K562 (cell line): ENCODE measurements at regions not wholly inside any gene's neighbourhood (a gene's known extent, or its start where the extent isn't known, plus 50 kb on each side); places are given as distances from the start of the nearest gene placed in this dataset.

ENCODE experiments used
- ATAC-seq: fragments of 200-7000 bp; cut with Tn5 transposase; 3 replicates; pipeline ENCODE4 v1.9.1; 2020; ENCODE audit warnings: moderate library complexity
- BruUV-seq: library from RNA; stranded (reverse); fragments of 400-500 nt; replicated peaks from 2 replicates; lab custom pipeline; 2021; lab: Mats Ljungman, UMichigan
- CTCF ChIA-PET: fragments of 300-600 bp; formaldehyde crosslinking; extraction: SDS; loops from one replicate; lab custom pipeline; 2021; ENCODE audit warnings: low intra/inter-chr PET ratio; lab: Yijun Ruan, JAX
- POLR2A ChIA-PET: fragments of 300-600, 350-650 bp; sonication (Branson Sonifier 250); formaldehyde crosslinking; extraction: SDS; loops from one replicate; lab custom pipeline; 2021; ENCODE audit warnings: antibody characterized with exemption, inconsistent platforms; lab: Yijun Ruan, JAX
- DNase-seq, 4 experiments: peaks; one replicate each; pipeline versions ENCODE4 v3.0.0 to v3.0.0-alpha.2; 2011 to 2018; ENCODE audit warnings: low spot score in 3 of 4, mixed read lengths in 3 of 4; ENCODE audit errors: extremely low read depth in 1 of 4
- FAIRE-seq: peaks from 2 replicates; lab custom pipeline; 2011; peaks lifted over from hg19 to GRCh38; lab: Jason Lieb, UNC
- H2AFZ ChIP-seq: 2 replicates; pipeline ENCODE4 v1.6.0; 2011; ENCODE audit warnings: low read depth, low read length, control low read depth, inconsistent platforms
- H3K27ac ChIP-seq: fragments of 200-600 bp; 3 replicates; pipeline ENCODE4 v1.8.0; 2011; ENCODE audit warnings: low read depth, mild to moderate bottlenecking, control low read depth, inconsistent platforms, low read length, moderate library complexity, mixed read lengths; ENCODE audit errors: extremely low read depth
- H3K27me3 ChIP-seq, 2 experiments: fragments of 300-600 bp in 1 of 2; 2 replicates in 1 of 2; 3 replicates in 1 of 2; pipeline versions ENCODE4 v1.6.0 to v1.8.0; 2011; ENCODE audit warnings: inconsistent platforms in 2 of 2, low read length in 2 of 2, mild to moderate bottlenecking in 1 of 2, mixed read lengths in 1 of 2, moderate library complexity in 1 of 2; ENCODE audit not compliant: control insufficient read depth in 2 of 2, insufficient read depth in 2 of 2
- H3K36me3 ChIP-seq: fragments of 300-600 bp; 3 replicates; pipeline ENCODE4 v1.8.0; 2011; ENCODE audit warnings: mild to moderate bottlenecking, low read length, inconsistent platforms; ENCODE audit not compliant: control insufficient read depth, insufficient read depth
- H3K4me1 ChIP-seq, 2 experiments: fragments of 200-600 bp in 1 of 2; replicated peaks in 1 of 2; 2 replicates in 1 of 2; 3 replicates in 1 of 2; pipeline versions ENCODE4 v1.5.1 to v1.8.0; 2011; ENCODE audit warnings: inconsistent platforms in 2 of 2, low read length in 2 of 2, mild to moderate bottlenecking in 1 of 2, mixed read lengths in 1 of 2, moderate library complexity in 1 of 2; ENCODE audit not compliant: control insufficient read depth in 2 of 2, insufficient read depth in 2 of 2
- H3K4me2 ChIP-seq: 2 replicates; pipeline ENCODE4 v1.6.1; 2011; ENCODE audit warnings: low read length, control low read depth, inconsistent platforms, mixed read lengths; ENCODE audit not compliant: insufficient read depth
- H3K4me3 ChIP-seq: fragments of 200-600 bp; sonication (generic), shearing (Covaris generic); 2 replicates; pipeline ENCODE4 v1.5.1; 2016; ENCODE audit warnings: control low read depth, inconsistent platforms
- H3K79me2 ChIP-seq: fragments of 200-600 bp; 3 replicates; pipeline ENCODE4 v1.8.0; 2011; ENCODE audit warnings: low read length, inconsistent platforms; ENCODE audit not compliant: control insufficient read depth, insufficient read depth
- H3K9ac ChIP-seq, 2 experiments: 2 replicates each; pipeline versions ENCODE4 v1.6.0 to v1.6.1; 2011; ENCODE audit warnings: low read depth in 2 of 2, low read length in 2 of 2, control low read depth in 1 of 2, inconsistent platforms in 1 of 2, mild to moderate bottlenecking in 1 of 2, mixed read lengths in 1 of 2; ENCODE audit not compliant: insufficient read depth in 1 of 2
- H3K9me1 ChIP-seq: one replicate; pipeline ENCODE4 v1.6.0; 2011; ENCODE audit warnings: inconsistent platforms, mild to moderate bottlenecking, low read length, moderate library complexity; ENCODE audit not compliant: control insufficient read depth, insufficient read depth
- H3K9me3 ChIP-seq: replicated peaks from 2 replicates; pipeline ENCODE4 v1.5.1; 2011; ENCODE audit warnings: low read depth, low read length, inconsistent platforms; ENCODE audit not compliant: control insufficient read depth, insufficient read depth
- H4K20me1 ChIP-seq: replicated peaks from 2 replicates; pipeline ENCODE4 v1.6.1; 2011; ENCODE audit warnings: low read length, inconsistent platforms, mixed read lengths; ENCODE audit not compliant: control insufficient read depth, insufficient read depth
- ARID2 ChIP-seq: fragments of 450-650 bp; IDR thresholded peaks from 2 replicates; pipeline ENCODE4 v1.6.1; 2017; ENCODE audit warnings: antibody characterized with exemption, mild to moderate bottlenecking
- GABPA ChIP-seq: fragments of 200-800 bp; sonication (Bioruptor generic); conservative IDR thresholded peaks from 2 replicates; pipeline ENCODE4 v1.6.1; 2016; ENCODE audit warnings: low read depth, missing genetic modification characterization, missing compliant biosample characterization
- HOMEZ ChIP-seq: fragments of 250-450 bp; sonication (Bioruptor Pico); IDR thresholded peaks from 2 replicates; pipeline ENCODE4 v1.4.0; 2020; ENCODE audit warnings: mild to moderate bottlenecking, moderate library complexity
- KDM1A ChIP-seq, 2 experiments: fragments of 450-650 bp; IDR thresholded peaks; 2 replicates each; pipeline ENCODE4 v1.6.1; 2016; ENCODE audit warnings: mild to moderate bottlenecking in 2 of 2
- NR2C1 ChIP-seq, 2 experiments: fragments of 450-650 bp; IDR thresholded peaks; 2 replicates each; pipeline ENCODE4 v1.6.1; 2017; ENCODE audit warnings: mild to moderate bottlenecking in 2 of 2, antibody characterized with exemption in 1 of 2, inconsistent platforms in 1 of 2, missing compliant biosample characterization in 1 of 2, missing genetic modification characterization in 1 of 2
- SLC30A9 ChIP-seq: fragments of 250-450 bp; sonication (Bioruptor Pico); IDR thresholded peaks from 2 replicates; pipeline ENCODE4 v1.8.0; 2022; ENCODE audit warnings: mild to moderate bottlenecking, moderate library complexity
- USF1 ChIP-seq: sonication (generic); formaldehyde crosslinking; IDR thresholded peaks from 2 replicates; pipeline ENCODE4 v1.9.0; 2022; ENCODE audit warnings: mild to moderate bottlenecking, missing genetic modification reagents
- WGBS: fragments of 100-300 bp; shearing (Covaris generic); methylation state at CpG from one replicate; pipeline ENCODE4 v1.1.6; 2016; ENCODE audit warnings: low coverage, mixed read lengths; ENCODE audit not compliant: insufficient coverage; ENCODE audit errors: missing lambda C conversion rate; 5-methylcytosine and 5-hydroxymethylcytosine counted together
- in situ Hi-C: fragments of 300-500 bp; cut with MboI; formaldehyde crosslinking; loops from 4 replicates; pipeline ENCODE4 v1.15.0; 2018; ENCODE audit warnings: inconsistent platforms, mixed read lengths
- intact Hi-C: fragments of 100-400 bp; cut with micrococcal nuclease; formaldehyde crosslinking; loops from 2 replicates; pipeline ENCODE4 v1.14.2; 2022
- TF ChIP-seq, protein P1 (sequence below), 2 experiments: fragments of 450-650 bp; conservative IDR thresholded peaks; 2 replicates each; pipeline ENCODE4 v1.6.1; 2017; ENCODE audit warnings: mild to moderate bottlenecking in 2 of 2, moderate library complexity in 2 of 2

- Histone ChIP-seq H3K4me2 (no peak overlapping the region), H3K36me3 (no peaks in the 10 kb centered on the region), H3K79me2 (no peaks in the 10 kb centered on the region), H3K27me3 (no peaks in the 10 kb centered on the region), H3K9me1 (no peaks in the 10 kb centered on the region), H3K4me1 (no peaks in the 10 kb centered on the region), H3K9me3 (no peaks in the 10 kb centered on the region), H3K9ac (no peak overlapping the region), H4K20me1 (no peaks in the 10 kb centered on the region), H3K4me3 (no peak overlapping the region), H3K27ac (no peak overlapping the region), H2AFZ (no peak overlapping the region)
- in situ Hi-C loops: no loop called here
- FAIRE-seq: no peak
- DNase-seq: no peak
- intact Hi-C loops: no loop called here
- ChIA-PET CTCF (no interaction called here), POLR2A (no interaction called here)
- no peak for ATAC-seq
- TF ChIP-seq GABPA (peak; percentile 51; the same call in 1 of the 2 replicates), HOMEZ (CRISPR knock-in tag) (no peak), KDM1A (IDR thresholded peaks at IDR 0.05) (no peak)
- BruUV-seq: no TSS peak
These were observed 139.7 kb downstream of the TMEM26 start for GRCh38 chr10:61313460-61313859.

DNA sequence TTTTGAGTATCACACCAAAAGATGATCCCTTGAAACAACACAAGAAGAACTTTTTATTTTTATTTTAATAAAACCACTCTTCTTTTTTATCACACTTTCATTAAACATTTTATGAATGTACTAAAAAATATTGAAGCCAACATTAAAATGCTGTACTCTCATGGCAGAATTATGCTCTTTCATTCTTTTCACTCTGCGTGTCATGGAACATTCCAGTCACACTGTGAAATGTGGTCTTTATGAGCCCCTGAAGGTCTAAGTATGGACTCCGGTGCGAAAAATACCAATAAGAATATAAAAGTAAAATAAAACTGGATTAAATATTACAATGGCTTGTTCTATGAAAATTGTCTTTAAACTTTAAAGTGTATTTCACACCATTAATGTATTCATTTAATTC lies 148.4 kb downstream of the TMEM26 start:
- H3K9me3 ChIP-seq: no peaks in the 10 kb centered on the region
- CTCF ChIA-PET: no interaction called here
- H3K27me3 ChIP-seq: no peaks in the 10 kb centered on the region
- ATAC-seq: no peak
- H3K4me2 ChIP-seq: no peak overlapping the region
- H3K27ac ChIP-seq: no peak overlapping the region
- intact Hi-C loops (no loop called here), in situ Hi-C loops (no loop called here)
- no peaks in the 10 kb centered on the region for H4K20me1 ChIP-seq
- 12% methylated on average over 3 of the region's 3 CpGs for WGBS
- H3K4me1 ChIP-seq: no peaks in the 10 kb centered on the region
- TF ChIP-seq USF1 (CRISPR knock-in tag) (no peak), NR2C1 (IDR thresholded peaks at IDR 0.05) (no peak), NR2C1 (tag; IDR thresholded peaks at IDR 0.05) (no peak), SLC30A9 (CRISPR knock-in tag) (no peak), KDM1A (IDR thresholded peaks at IDR 0.05) (no peak), ARID2 (no peak)
- TF ChIP-seq, protein P1, sequence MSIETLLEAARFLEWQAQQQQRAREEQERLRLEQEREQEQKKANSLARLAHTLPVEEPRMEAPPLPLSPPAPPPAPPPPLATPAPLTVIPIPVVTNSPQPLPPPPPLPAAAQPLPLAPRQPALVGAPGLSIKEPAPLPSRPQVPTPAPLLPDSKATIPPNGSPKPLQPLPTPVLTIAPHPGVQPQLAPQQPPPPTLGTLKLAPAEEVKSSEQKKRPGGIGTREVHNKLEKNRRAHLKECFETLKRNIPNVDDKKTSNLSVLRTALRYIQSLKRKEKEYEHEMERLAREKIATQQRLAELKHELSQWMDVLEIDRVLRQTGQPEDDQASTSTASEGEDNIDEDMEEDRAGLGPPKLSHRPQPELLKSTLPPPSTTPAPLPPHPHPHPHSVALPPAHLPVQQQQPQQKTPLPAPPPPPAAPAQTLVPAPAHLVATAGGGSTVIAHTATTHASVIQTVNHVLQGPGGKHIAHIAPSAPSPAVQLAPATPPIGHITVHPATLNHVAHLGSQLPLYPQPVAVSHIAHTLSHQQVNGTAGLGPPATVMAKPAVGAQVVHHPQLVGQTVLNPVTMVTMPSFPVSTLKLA (conservative IDR thresholded peaks at IDR 0.05): no peak
- FAIRE-seq: no peak
- POLR2A ChIA-PET: no interaction called here
- no peak overlapping the region for H3K9ac ChIP-seq
- DNase-seq: no peak
- H3K79me2 ChIP-seq: no peaks in the 10 kb centered on the region
- H3K4me3 ChIP-seq: no peak overlapping the region
- BruUV-seq: no TSS peak
- H3K9me1 ChIP-seq: no peaks in the 10 kb centered on the region
- no peak overlapping the region for H2AFZ ChIP-seq
- H3K36me3 ChIP-seq: no peaks in the 10 kb centered on the region
